OCI-LY1 (cell line): ENCODE measurements at regions not wholly inside any gene's neighbourhood (a gene's known extent, or its start where the extent isn't known, plus 50 kb on each side); places are given as distances from the start of the nearest gene placed in this dataset.

Experiments
- H2AFZ ChIP-seq: fragments of 200-600 bp; sonication (generic), shearing (Covaris generic); 2 replicates; pipeline ENCODE4 v1.6.0; 2014; ENCODE audit warnings: antibody characterized with exemption, mild to moderate bottlenecking, low read length
- H3F3A ChIP-seq: fragments of 200-600 bp; sonication (generic), shearing (Covaris generic); 2 replicates; pipeline ENCODE4 v1.6.0; 2014; ENCODE audit warnings: mild to moderate bottlenecking, antibody characterized with exemption, low read length, moderate library complexity; ENCODE audit not compliant: insufficient read depth
- H3K27ac ChIP-seq: fragments of 200-600 bp; sonication (generic); 2 replicates; pipeline ENCODE4 v1.5.1; 2014; ENCODE audit warnings: low read length, mixed run types, mild to moderate bottlenecking, low read depth; ENCODE audit not compliant: poor library complexity, severe bottlenecking
- H3K27me3 ChIP-seq: fragments of 200-600 bp; sonication (generic); 2 replicates; pipeline ENCODE4 v1.6.0; 2014; ENCODE audit warnings: antibody characterized with exemption, mild to moderate bottlenecking, low read length, moderate library complexity; ENCODE audit not compliant: insufficient read depth
- H3K36me3 ChIP-seq: fragments of 200-600 bp; sonication (generic); 2 replicates; pipeline ENCODE4 v1.6.1; 2014; ENCODE audit warnings: mild to moderate bottlenecking, antibody characterized with exemption, low read length, moderate library complexity, mixed read lengths; ENCODE audit not compliant: insufficient read depth
- H3K4me1 ChIP-seq: fragments of 200-600 bp; sonication (generic); 2 replicates; pipeline ENCODE4 v1.5.1; 2014; ENCODE audit warnings: mild to moderate bottlenecking, low read length, moderate library complexity; ENCODE audit not compliant: insufficient read depth, severe bottlenecking
- H3K4me2 ChIP-seq: fragments of 200-600 bp; sonication (generic), shearing (Covaris generic); 2 replicates; pipeline ENCODE4 v1.6.1; 2014; ENCODE audit warnings: low read length
- H3K4me3 ChIP-seq: fragments of 200-600 bp; sonication (generic); 2 replicates; pipeline ENCODE4 v1.5.1; 2014; ENCODE audit warnings: low read length, low read depth, mild to moderate bottlenecking, mixed read lengths; ENCODE audit not compliant: poor library complexity, severe bottlenecking
- H3K79me2 ChIP-seq: fragments of 200-600 bp; shearing (Covaris generic); 2 replicates; pipeline ENCODE4 v1.6.1; 2016; ENCODE audit warnings: mixed run types, low read length, mixed read lengths; ENCODE audit not compliant: insufficient read depth
- H3K9ac ChIP-seq: fragments of 200-600 bp; sonication (generic), shearing (Covaris generic); 2 replicates; pipeline ENCODE4 v1.6.1; 2014; ENCODE audit warnings: mild to moderate bottlenecking, low read length, mixed read lengths
- H3K9me2 ChIP-seq: fragments of 200-600 bp; sonication (generic), shearing (Covaris generic); 2 replicates; pipeline ENCODE4 v1.6.1; 2014; ENCODE audit warnings: low read depth, mild to moderate bottlenecking, low read length, mixed read lengths
- H3K9me3 ChIP-seq: fragments of 200-600 bp; shearing (Covaris generic); 2 replicates; pipeline ENCODE4 v1.6.1; 2014; ENCODE audit warnings: low read length, mixed read lengths
- H4K20me1 ChIP-seq: fragments of 200-600 bp; sonication (generic), shearing (Covaris generic); 2 replicates; pipeline ENCODE4 v1.6.0; 2016; ENCODE audit warnings: mild to moderate bottlenecking, low read length; ENCODE audit not compliant: insufficient read depth
- CTCF ChIP-seq: fragments of 200-600 bp; sonication (generic), shearing (Covaris generic); IDR thresholded peaks from 2 replicates; pipeline ENCODE4 v1.5.1; 2017; ENCODE audit warnings: mild to moderate bottlenecking, antibody characterized with exemption, low read length, moderate library complexity, mixed read lengths
- EZH2 ChIP-seq: fragments of 200-600 bp; sonication (generic), shearing (Covaris generic); IDR thresholded peaks from 2 replicates; pipeline ENCODE4 v1.8.0; 2017; ENCODE audit warnings: borderline replicate concordance, mixed run types, mild to moderate bottlenecking, antibody characterized with exemption, low read length, moderate library complexity, mixed read lengths

- Histone ChIP-seq H3K27me3 (no peaks in the 10 kb centered on the region), H3F3A (no peaks in the 10 kb centered on the region), H3K27ac (no peak overlapping the region), H3K4me2 (no peak overlapping the region), H3K4me1 (no peaks in the 10 kb centered on the region), H3K9me3 (no peaks in the 10 kb centered on the region), H2AFZ (no peak overlapping the region), H3K4me3 (no peak overlapping the region), H3K79me2 (no peaks in the 10 kb centered on the region), H4K20me1 (no peaks in the 10 kb centered on the region), H3K9me2 (no peaks in the 10 kb centered on the region), H3K36me3 (no peaks in the 10 kb centered on the region), H3K9ac (no peak overlapping the region)
- no peak for TF ChIP-seq EZH2
- no peak for TF ChIP-seq CTCF
Observed at GRCh38 chr10:4313051-4313450, 513.0 kb upstream of the AKR1E2 start.

GRCh38 chr10:4312051-4312835 is 513.8 kb upstream of the AKR1E2 start:
- no peaks in the 10 kb centered on the region for H3K9me3 ChIP-seq
- H4K20me1 ChIP-seq: no peaks in the 10 kb centered on the region
- no peak overlapping the region for H2AFZ ChIP-seq
- H3K4me1 ChIP-seq: no peaks in the 10 kb centered on the region
- H3K4me3 ChIP-seq: no peak overlapping the region
- no peak overlapping the region for H3K4me2 ChIP-seq
- no peak overlapping the region for H3K9ac ChIP-seq
- no peaks in the 10 kb centered on the region for H3F3A ChIP-seq
- no peak overlapping the region for H3K27ac ChIP-seq
- H3K27me3 ChIP-seq: no peaks in the 10 kb centered on the region
- no peak for TF ChIP-seq EZH2
- no peak for TF ChIP-seq CTCF
- no peaks in the 10 kb centered on the region for H3K36me3 ChIP-seq
- no peaks in the 10 kb centered on the region for H3K9me2 ChIP-seq
- H3K79me2 ChIP-seq: no peaks in the 10 kb centered on the region

DNA sequence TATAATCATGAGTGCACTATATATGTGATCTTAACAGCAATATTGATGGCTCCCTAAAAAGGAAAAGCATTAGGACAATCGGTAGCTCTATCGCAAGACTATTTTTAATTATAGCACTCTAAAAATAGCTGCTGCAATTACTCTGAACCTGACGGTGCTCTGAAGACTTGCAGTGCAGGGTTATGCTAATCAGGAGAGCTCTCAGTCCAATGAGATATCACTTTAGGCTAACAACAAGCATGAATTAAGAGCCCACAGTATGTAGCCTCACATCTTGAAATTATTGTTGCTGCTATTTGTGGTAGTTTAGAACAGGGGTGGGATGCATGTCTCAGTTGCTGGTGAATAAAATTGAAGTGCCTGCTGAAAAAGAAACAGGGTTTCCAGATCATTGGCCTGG is 515.8 kb upstream of the AKR1E2 start:
- H3K4me1 ChIP-seq: no peaks in the 10 kb centered on the region
- no peak overlapping the region for H3K9ac ChIP-seq
- no peaks in the 10 kb centered on the region for H3K27me3 ChIP-seq
- no peaks in the 10 kb centered on the region for H4K20me1 ChIP-seq
- no peaks in the 10 kb centered on the region for H3K9me2 ChIP-seq
- TF ChIP-seq CTCF: no peak
- TF ChIP-seq EZH2: no peak
- no peaks in the 10 kb centered on the region for H3K79me2 ChIP-seq
- H2AFZ ChIP-seq: no peak overlapping the region
- no peaks in the 10 kb centered on the region for H3K9me3 ChIP-seq
- H3F3A ChIP-seq: no peaks in the 10 kb centered on the region
- no peaks in the 10 kb centered on the region for H3K36me3 ChIP-seq
- no peak overlapping the region for H3K4me3 ChIP-seq
- no peak overlapping the region for H3K27ac ChIP-seq
- H3K4me2 ChIP-seq: no peak overlapping the region
